ENCODE measurements at regions not wholly inside any gene's neighbourhood (a gene's known extent, or its start where the extent isn't known, plus 50 kb on each side); places are given as distances from the start of the nearest gene placed in this dataset.

- Histone ChIP-seq H3K27ac (no peak overlapping the region), H3K27me3 (no peaks in the 10 kb centered on the region), H3K4me1 (no peaks in the 10 kb centered on the region), H3K9me3 (no peaks in the 10 kb centered on the region), H3K4me3 (no peak overlapping the region), H3K36me3 (no peaks in the 10 kb centered on the region)
- ATAC-seq (no peak), DNase-seq (no peak)
- in situ Hi-C loops (cut with MboI; ENCODE audit: low sequenced_read_pairs in 4 of 4) = no loop called here
- TF ChIP-seq POLR2A (IDR thresholded peaks at IDR 0.05) (no peak), CTCF (IDR thresholded peaks at IDR 0.05 in 4 of 5, conservative IDR thresholded peaks at IDR 0.05 in 1 of 5) (no peak)
- intact Hi-C loops (cut with DNase I; ENCODE audit: low total_unique reads) = no loop called here
These were observed 927.9 kb downstream of the UQCRFS1 start for GRCh38 chr19:28285078-28285477.

- H3K9me3 ChIP-seq = no peaks in the 10 kb centered on the region
- ATAC-seq = no peak
- in situ Hi-C loops (cut with MboI; ENCODE audit: low sequenced_read_pairs in 4 of 4) (no loop called here), intact Hi-C loops (cut with DNase I; ENCODE audit: low total_unique reads) (no loop called here)
- H3K27me3 ChIP-seq = no peaks in the 10 kb centered on the region
- no peak overlapping the region for H3K27ac ChIP-seq
- TF ChIP-seq CTCF (IDR thresholded peaks at IDR 0.05 in 4 of 5, conservative IDR thresholded peaks at IDR 0.05 in 1 of 5) (no peak), POLR2A (IDR thresholded peaks at IDR 0.05) (no peak)
- H3K4me1 ChIP-seq = no peaks in the 10 kb centered on the region
- no peaks in the 10 kb centered on the region for H3K36me3 ChIP-seq
- H3K4me3 ChIP-seq = no peak overlapping the region
- no peak for DNase-seq
These were observed 928.6 kb downstream of the UQCRFS1 start for GRCh38 chr19:28284389-28284788.

GRCh38 chr19:28283592-28283991 is 929.4 kb downstream of the UQCRFS1 start:
- Histone ChIP-seq H3K9me3 (no peaks in the 10 kb centered on the region), H3K36me3 (no peaks in the 10 kb centered on the region), H3K27me3 (no peaks in the 10 kb centered on the region), H3K4me1 (no peaks in the 10 kb centered on the region), H3K4me3 (no peak overlapping the region), H3K27ac (no peak overlapping the region)
- in situ Hi-C loops (cut with MboI; ENCODE audit: low sequenced_read_pairs in 4 of 4) (no loop called here), intact Hi-C loops (cut with DNase I; ENCODE audit: low total_unique reads) (no loop called here)
- ATAC-seq (no peak), DNase-seq (no peak)
- TF ChIP-seq CTCF (IDR thresholded peaks at IDR 0.05 in 4 of 5, conservative IDR thresholded peaks at IDR 0.05 in 1 of 5) (no peak), POLR2A (IDR thresholded peaks at IDR 0.05) (no peak)

- H3K4me1 ChIP-seq = no peaks in the 10 kb centered on the region
- ATAC-seq (no peak), DNase-seq (no peak)
- H3K27ac ChIP-seq = no peak overlapping the region
- no peaks in the 10 kb centered on the region for H3K9me3 ChIP-seq
- no peak for TF ChIP-seq CTCF (IDR thresholded peaks at IDR 0.05 in 4 of 5, conservative IDR thresholded peaks at IDR 0.05 in 1 of 5)
- TF ChIP-seq POLR2A (IDR thresholded peaks at IDR 0.05) = no peak
- no peak overlapping the region for H3K4me3 ChIP-seq
- no peaks in the 10 kb centered on the region for H3K36me3 ChIP-seq
- H3K27me3 ChIP-seq = no peaks in the 10 kb centered on the region
- intact Hi-C loops (cut with DNase I; ENCODE audit: low total_unique reads) = no loop called here
- in situ Hi-C loops (cut with MboI; ENCODE audit: low sequenced_read_pairs in 4 of 4) = no loop called here
These were observed 931.3 kb downstream of the UQCRFS1 start for GRCh38 chr19:28281676-28282075.

GRCh38 chr19:28264556-28264955 is 948.4 kb downstream of the UQCRFS1 start:
- H3K27ac ChIP-seq = no peak overlapping the region
- no peak for DNase-seq
- H3K27me3 ChIP-seq = no peaks in the 10 kb centered on the region
- in situ Hi-C loops (cut with MboI; ENCODE audit: low sequenced_read_pairs in 4 of 4) = no loop called here
- intact Hi-C loops (cut with DNase I; ENCODE audit: low total_unique reads) = no loop called here
- no peaks in the 10 kb centered on the region for H3K36me3 ChIP-seq
- no peaks in the 10 kb centered on the region for H3K4me1 ChIP-seq
- no peak overlapping the region for H3K4me3 ChIP-seq
- no peaks in the 10 kb centered on the region for H3K9me3 ChIP-seq
- no peak for TF ChIP-seq POLR2A (IDR thresholded peaks at IDR 0.05)
- TF ChIP-seq CTCF (IDR thresholded peaks at IDR 0.05 in 4 of 5, conservative IDR thresholded peaks at IDR 0.05 in 1 of 5) = no peak
- no peak for ATAC-seq

Measured in gastrocnemius medialis (tissue), 4 donors.